Right lobe of liver (tissue), 6 donors: ENCODE measurements at regions not wholly inside any gene's neighbourhood (a gene's known extent, or its start where the extent isn't known, plus 50 kb on each side); places are given as distances from the start of the nearest gene placed in this dataset.

ENCODE experiments used
- ATAC-seq, 4 donors: fragments of 200-7000 bp; cut with Tn5 transposase; one replicate each; pipeline ENCODE4 v1.9.1; 2020; ENCODE audit warnings: mild to moderate bottlenecking in 4 of 4, moderate library complexity in 4 of 4
- DNase-seq, 3 donors: peaks; one replicate each; pipeline ENCODE4 v3.0.0-alpha.2; 2020
- H3K27ac ChIP-seq, 3 donors: fragments of 200-600 bp; one replicate each; pipeline ENCODE4 v1.8.0; 2022
- H3K27me3 ChIP-seq, 2 donors: fragments of 200-600 bp; one replicate each; pipeline ENCODE4 v1.8.0; 2022
- H3K36me3 ChIP-seq, 4 donors: fragments of 200-600 bp; sonication (generic) in 1 of 4; one replicate each; pipeline versions ENCODE4 v1.5.1 to v1.8.0; 2017 to 2022; ENCODE audit warnings: control low read depth in 1 of 4
- H3K4me1 ChIP-seq, 4 donors: fragments of 200-600 bp; sonication (generic) in 1 of 4; one replicate each; pipeline versions ENCODE4 v1.5.1 to v1.8.0; 2017 to 2022; ENCODE audit warnings: control low read depth in 1 of 4
- H3K4me3 ChIP-seq, 3 donors: fragments of 200-600 bp; one replicate each; pipeline ENCODE4 v1.8.0; 2022
- H3K9me3 ChIP-seq, 4 donors: fragments of 200-600 bp; sonication (generic) in 1 of 4; one replicate each; pipeline versions ENCODE4 v1.5.1 to v1.8.0; 2017 to 2022; ENCODE audit warnings: control low read depth in 1 of 4
- CTCF ChIP-seq, 4 donors: fragments of 200-600 bp in 3 of 4; fragments of 450-650 bp in 1 of 4; IDR thresholded peaks; one replicate each; pipeline versions ENCODE4 v1.5.1 to v1.8.0; 2016 to 2022; ENCODE audit warnings: antibody characterized with exemption in 4 of 4, mild to moderate bottlenecking in 2 of 4
- POLR2A ChIP-seq: fragments of 450-650 bp; IDR thresholded peaks from one replicate; pipeline ENCODE4 v1.6.1; 2017; ENCODE audit warnings: antibody characterized with exemption, mild to moderate bottlenecking
- whole genome bisulfite sequencing: methylation state at CpG from one replicate; pipeline ENCODE4 v1.1.6; 2018; ENCODE audit warnings: low coverage, low lambda C conversion rate; ENCODE audit not compliant: insufficient coverage; ENCODE audit errors: missing lambda C conversion rate; 5-methylcytosine and 5-hydroxymethylcytosine counted together
- intact Hi-C, 2 donors: fragments of 100-400 bp; cut with DNase I; formaldehyde crosslinking; loops; one replicate each; pipeline versions ENCODE4 v1.11.2 to v1.14.1; 2022
- donor health status: DM: no; HTN: yes; CAD: no.
- donor health status: DM: no; HTN: no; CAD: no.
- donor health status: DM: no; HTN: no; CAD: no.
- donor health status: DM: no; HTN: yes; CAD: no.
- donor health status: DM: no; HTN: yes; CAD: no.

- TF ChIP-seq POLR2A: no peak
- no peak for TF ChIP-seq CTCF (IDR thresholded peaks at IDR 0.05)
- intact Hi-C loops: no loop called here
- ATAC-seq (no peak), DNase-seq (no peak)
- H3K9me3 ChIP-seq: no peaks in the 10 kb centered on the region
- H3K27ac ChIP-seq: no peak overlapping the region
- H3K27me3 ChIP-seq: no peaks in the 10 kb centered on the region
- 1% methylated on average over 15 of the region's 33 CpGs for WGBS
- no peak overlapping the region for H3K4me3 ChIP-seq
- H3K4me1 ChIP-seq: no peaks in the 10 kb centered on the region
- no peaks in the 10 kb centered on the region for H3K36me3 ChIP-seq
These were observed 849.1 kb upstream of the RBFOX1 start for GRCh38 chr16:6483469-6484033.

GRCh38 chr16:6482696-6483468 is 849.8 kb upstream of the RBFOX1 start:
- 24% methylated on average over 49 of the region's 65 CpGs for WGBS
- TF ChIP-seq POLR2A (no peak), CTCF (IDR thresholded peaks at IDR 0.05) (no peak)
- no peaks in the 10 kb centered on the region for H3K27me3 ChIP-seq
- no peak for ATAC-seq
- no peak for DNase-seq
- no peaks in the 10 kb centered on the region for H3K36me3 ChIP-seq
- H3K4me3 ChIP-seq: no peak overlapping the region
- no peaks in the 10 kb centered on the region for H3K4me1 ChIP-seq
- no peaks in the 10 kb centered on the region for H3K9me3 ChIP-seq
- no peak overlapping the region for H3K27ac ChIP-seq
- intact Hi-C loops: no loop called here

- Histone ChIP-seq H3K27me3 (no peaks in the 10 kb centered on the region), H3K9me3 (no peaks in the 10 kb centered on the region), H3K4me1 (no peaks in the 10 kb centered on the region), H3K27ac (no peak overlapping the region), H3K36me3 (no peaks in the 10 kb centered on the region), H3K4me3 (no peak overlapping the region)
- WGBS: 16% methylated on average over 2 of the region's 2 CpGs
- TF ChIP-seq POLR2A: no peak
- no peak for TF ChIP-seq CTCF (IDR thresholded peaks at IDR 0.05)
- DNase-seq (no peak), ATAC-seq (no peak)
- intact Hi-C loops: no loop called here
These were observed 850.8 kb upstream of the RBFOX1 start for GRCh38 chr16:6481894-6482293.

GRCh38 chr16:6453742-6454141 is 878.9 kb upstream of the RBFOX1 start:
- H3K36me3 ChIP-seq: no peaks in the 10 kb centered on the region
- DNase-seq (no peak), ATAC-seq (no peak)
- no peaks in the 10 kb centered on the region for H3K4me1 ChIP-seq
- no peak overlapping the region for H3K4me3 ChIP-seq
- no peak overlapping the region for H3K27ac ChIP-seq
- intact Hi-C loops: no loop called here
- H3K27me3 ChIP-seq: no peaks in the 10 kb centered on the region
- no peaks in the 10 kb centered on the region for H3K9me3 ChIP-seq
- TF ChIP-seq CTCF (IDR thresholded peaks at IDR 0.05): no peak
- TF ChIP-seq POLR2A: no peak
- WGBS: 45% methylated on average over 4 of the region's 5 CpGs
